CD14-positive monocyte (primary cell): ENCODE measurements at regions not wholly inside any gene's neighbourhood (a gene's known extent, or its start where the extent isn't known, plus 50 kb on each side); places are given as distances from the start of the nearest gene placed in this dataset.

Experiments used
- DNase-seq, 3 donors: peaks; one replicate each; pipeline ENCODE4 v3.0.0-alpha.2; 2011 to 2022
- H2AFZ ChIP-seq: 2 replicates; pipeline ENCODE4 v1.6.0; 2012; ENCODE audit warnings: mild to moderate bottlenecking, low read depth, low read length, inconsistent platforms; ENCODE audit not compliant: insufficient read depth, poor library complexity, severe bottlenecking
- H3K27ac ChIP-seq, 2 donors: 1 replicate in 1 of 2; 2 replicates in 1 of 2; pipeline ENCODE4 v1.5.1; 2012 to 2013; ENCODE audit warnings: low read length in 2 of 2, control low read depth in 1 of 2, inconsistent platforms in 1 of 2, low read depth in 1 of 2, mild to moderate bottlenecking in 1 of 2
- H3K27me3 ChIP-seq, 2 donors: one replicate each; pipeline versions ENCODE4 v1.6.0 to v1.6.1; 2011 to 2013; ENCODE audit warnings: low read length in 2 of 2; ENCODE audit not compliant: control insufficient read depth in 2 of 2, insufficient read depth in 2 of 2
- H3K36me3 ChIP-seq, 2 donors: replicated peaks in 1 of 2; 1 replicate in 1 of 2; 2 replicates in 1 of 2; pipeline versions ENCODE4 v1.5.1 to v1.6.1; 2012 to 2013; ENCODE audit warnings: low read length in 2 of 2, control low read depth in 1 of 2, inconsistent platforms in 1 of 2, mild to moderate bottlenecking in 1 of 2; ENCODE audit not compliant: insufficient read depth in 2 of 2, control insufficient read depth in 1 of 2
- H3K4me1 ChIP-seq, 2 donors: 1 replicate in 1 of 2; 2 replicates in 1 of 2; pipeline versions ENCODE4 v1.5.1 to v1.6.1; 2012 to 2013; ENCODE audit warnings: low read length in 2 of 2, control low read depth in 1 of 2, inconsistent platforms in 1 of 2, mild to moderate bottlenecking in 1 of 2, moderate library complexity in 1 of 2; ENCODE audit not compliant: insufficient read depth in 2 of 2, control insufficient read depth in 1 of 2
- H3K4me2 ChIP-seq: replicated peaks from 2 replicates; pipeline ENCODE3; 2012; ENCODE audit warnings: low read length, moderate library complexity, mild to moderate bottlenecking; ENCODE audit not compliant: poor library complexity, severe bottlenecking; ENCODE audit errors: extremely low read depth
- H3K4me3 ChIP-seq, 3 experiments: fragments of 200-600 bp in 1 of 3; sonication (generic) in 1 of 3; replicated peaks in 1 of 3; 1 replicate in 2 of 3; 2 replicates in 1 of 3; pipeline ENCODE4 v1.5.1; 2011 to 2013; ENCODE audit warnings: low read length in 3 of 3, mild to moderate bottlenecking in 3 of 3, control low read depth in 2 of 3, low read depth in 2 of 3, inconsistent platforms in 1 of 3, moderate library complexity in 1 of 3
- H3K79me2 ChIP-seq: 2 replicates; pipeline ENCODE4 v1.6.0; 2012; ENCODE audit warnings: mild to moderate bottlenecking, control low read depth, inconsistent platforms, low read length, moderate library complexity; ENCODE audit not compliant: insufficient read depth
- H3K9ac ChIP-seq: 2 replicates; pipeline ENCODE4 v1.6.0; 2017; ENCODE audit warnings: low read length, mild to moderate bottlenecking; ENCODE audit not compliant: insufficient read depth, poor library complexity, severe bottlenecking
- H3K9me3 ChIP-seq, 2 donors: replicated peaks in 1 of 2; 1 replicate in 1 of 2; 2 replicates in 1 of 2; pipeline versions ENCODE4 v1.5.1 to v1.6.1; 2012 to 2013; ENCODE audit warnings: low read length in 2 of 2, control low read depth in 1 of 2; ENCODE audit not compliant: control insufficient read depth in 1 of 2, insufficient read depth in 1 of 2
- H4K20me1 ChIP-seq: 2 replicates; pipeline ENCODE4 v1.6.0; 2012; ENCODE audit warnings: mild to moderate bottlenecking, low read length, control low read depth, moderate library complexity; ENCODE audit not compliant: insufficient read depth
- H3K27ac Mint-ChIP-seq, 7 donors: one replicate each; pipeline ENCODE4 v1.8.0; 2020; ENCODE audit warnings: mild to moderate bottlenecking in 7 of 7, mixed read lengths in 7 of 7, moderate library complexity in 6 of 7, inconsistent platforms in 2 of 7
- H3K27me3 Mint-ChIP-seq, 3 donors: one replicate each; pipeline ENCODE4 v1.8.0; 2021 to 2022; ENCODE audit warnings: low read depth in 3 of 3, mild to moderate bottlenecking in 3 of 3, mixed read lengths in 3 of 3, moderate library complexity in 3 of 3, inconsistent platforms in 1 of 3
- H3K36me3 Mint-ChIP-seq, 2 donors: one replicate each; pipeline ENCODE4 v1.8.0; 2020; ENCODE audit warnings: mixed read lengths in 2 of 2, inconsistent platforms in 1 of 2, mild to moderate bottlenecking in 1 of 2
- H3K4me1 Mint-ChIP-seq: one replicate; pipeline ENCODE4 v1.8.0; 2020; ENCODE audit warnings: mild to moderate bottlenecking, mixed read lengths
- H3K4me3 Mint-ChIP-seq, 2 donors: one replicate each; pipeline ENCODE4 v1.8.0; 2020; ENCODE audit warnings: mild to moderate bottlenecking in 2 of 2, mixed read lengths in 2 of 2, moderate library complexity in 1 of 2
- H3K9me3 Mint-ChIP-seq, 7 donors: one replicate each; pipeline ENCODE4 v1.8.0; 2020 to 2022; ENCODE audit warnings: mixed read lengths in 7 of 7, mild to moderate bottlenecking in 6 of 7, moderate library complexity in 6 of 7, inconsistent platforms in 2 of 7
- CTCF ChIP-seq: fragments of 200-600 bp; IDR thresholded peaks from one replicate; pipeline ENCODE4 v1.8.0; 2022; ENCODE audit warnings: antibody characterized with exemption, mild to moderate bottlenecking
- WGBS: methylation state at CpG from one replicate; pipeline ENCODE4 v1.1.5; 2013; ENCODE audit warnings: missing lambda C conversion rate; ENCODE audit not compliant: insufficient coverage; 5-methylcytosine and 5-hydroxymethylcytosine counted together
- intact Hi-C, 2 donors: fragments of 100-400 bp; cut with micrococcal nuclease; formaldehyde crosslinking; loops; one replicate each; pipeline versions ENCODE4 v1.15.0 to v1.15.1; 2023

GRCh38 chr10:22833353-22833752 lies 94.5 kb upstream of the ARMC3 start:
- H3K9ac ChIP-seq = no peak overlapping the region
- H3K27me3 Mint-ChIP-seq = peaks cover 0 to 3% (median 0%) of the 10 kb centered on the region in 3 donors
- no peak for TF ChIP-seq CTCF
- no peak overlapping the region for H3K4me2 ChIP-seq
- WGBS = 100% methylated on average over 1 of the region's 5 CpGs
- no peaks in the 10 kb centered on the region for H3K4me1 ChIP-seq
- no peak for DNase-seq
- H3K27ac Mint-ChIP-seq = no peak overlapping the region
- no peak overlapping the region for H3K4me3 ChIP-seq
- no peaks in the 10 kb centered on the region for H3K27me3 ChIP-seq
- intact Hi-C loops = no loop called here
- no peak overlapping the region for H3K4me3 Mint-ChIP-seq
- H4K20me1 ChIP-seq = no peaks in the 10 kb centered on the region
- peaks cover 0 to 10% (median 5%) of the 10 kb centered on the region in 7 donors for H3K9me3 Mint-ChIP-seq
- peaks cover 0 to 16% of the 10 kb centered on the region in 2 donors for H3K9me3 ChIP-seq
- H3K36me3 ChIP-seq = no peaks in the 10 kb centered on the region
- no peaks in the 10 kb centered on the region for H3K36me3 Mint-ChIP-seq
- no peak overlapping the region for H2AFZ ChIP-seq
- H3K79me2 ChIP-seq = no peaks in the 10 kb centered on the region
- H3K27ac ChIP-seq = no peak overlapping the region
- H3K4me1 Mint-ChIP-seq = peaks cover 10% of the 10 kb centered on the region

- Histone ChIP-seq H3K27me3 (no peaks in the 10 kb centered on the region), H3K9ac (no peak overlapping the region), H2AFZ (no peak overlapping the region), H3K4me3 (no peak overlapping the region), H3K4me1 (no peaks in the 10 kb centered on the region), H3K27ac (no peak overlapping the region), H3K4me2 (no peak overlapping the region), H4K20me1 (no peaks in the 10 kb centered on the region), H3K9me3 (peaks cover 0 to 16% of the 10 kb centered on the region in 2 donors), H3K79me2 (no peaks in the 10 kb centered on the region), H3K36me3 (no peaks in the 10 kb centered on the region)
- no peak for DNase-seq
- TF ChIP-seq CTCF = no peak
- Mint-ChIP-seq H3K27ac (no peak overlapping the region), H3K4me3 (no peak overlapping the region), H3K9me3 (peaks cover 0 to 10% (median 3%) of the 10 kb centered on the region in 7 donors), H3K4me1 (peaks cover 8% of the 10 kb centered on the region), H3K27me3 (peaks cover 0 to 3% (median 0%) of the 10 kb centered on the region in 3 donors), H3K36me3 (no peaks in the 10 kb centered on the region)
- WGBS = no CpG with 5 or more reads among the region's 2 CpGs
- intact Hi-C loops = no loop called here
These were observed 95.0 kb upstream of the ARMC3 start for GRCh38 chr10:22832851-22833250.
